HG03196 (cell line): ENCODE measurements at regions not wholly inside any gene's neighbourhood (a gene's known extent, or its start where the extent isn't known, plus 50 kb on each side); places are given as distances from the start of the nearest gene placed in this dataset.

Experiments used
- ATAC-seq: cut with Tn5 transposase; IDR thresholded peaks from one replicate; pipeline ENCODE4 v1.9.1; 2021; ENCODE audit not compliant: unreplicated experiment

DNA sequence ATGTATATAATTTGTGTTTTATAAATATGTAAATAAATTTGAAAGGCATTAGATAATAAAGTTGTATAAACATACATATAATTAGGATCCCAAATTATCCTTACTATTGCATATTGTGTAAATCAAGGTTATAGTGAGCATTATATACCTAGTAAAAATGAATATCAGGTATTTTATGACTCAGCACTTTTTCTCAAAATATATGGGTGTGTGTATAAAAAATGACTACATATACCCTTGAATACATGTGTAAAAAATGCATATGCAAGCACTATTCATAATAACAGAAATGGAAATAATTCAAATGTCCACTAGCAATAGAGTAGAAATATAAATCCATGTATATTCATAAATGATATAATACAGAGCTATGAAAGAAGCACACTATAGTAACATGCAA is 870.9 kb upstream of the CNTNAP5 start:
- no peak for ATAC-seq

DNA sequence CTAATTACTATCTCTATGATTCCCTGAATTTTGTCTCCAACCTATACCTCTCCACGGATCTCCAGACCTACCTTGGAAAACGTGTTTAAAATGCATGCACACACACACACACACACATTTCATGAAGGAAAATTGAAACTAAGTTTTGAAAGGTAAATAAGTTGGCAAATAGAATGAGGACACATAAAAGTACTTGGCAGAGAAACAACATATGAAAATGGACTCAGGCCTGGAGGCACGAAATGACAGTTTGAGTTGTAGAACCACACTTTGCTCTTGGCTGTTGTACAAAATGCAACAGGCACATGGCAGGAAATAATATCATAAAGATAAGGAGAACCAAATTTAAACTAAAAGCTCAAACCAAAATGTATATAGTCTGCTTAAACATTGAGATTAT is 868.1 kb upstream of the CNTNAP5 start:
- ATAC-seq = no peak

DNA sequence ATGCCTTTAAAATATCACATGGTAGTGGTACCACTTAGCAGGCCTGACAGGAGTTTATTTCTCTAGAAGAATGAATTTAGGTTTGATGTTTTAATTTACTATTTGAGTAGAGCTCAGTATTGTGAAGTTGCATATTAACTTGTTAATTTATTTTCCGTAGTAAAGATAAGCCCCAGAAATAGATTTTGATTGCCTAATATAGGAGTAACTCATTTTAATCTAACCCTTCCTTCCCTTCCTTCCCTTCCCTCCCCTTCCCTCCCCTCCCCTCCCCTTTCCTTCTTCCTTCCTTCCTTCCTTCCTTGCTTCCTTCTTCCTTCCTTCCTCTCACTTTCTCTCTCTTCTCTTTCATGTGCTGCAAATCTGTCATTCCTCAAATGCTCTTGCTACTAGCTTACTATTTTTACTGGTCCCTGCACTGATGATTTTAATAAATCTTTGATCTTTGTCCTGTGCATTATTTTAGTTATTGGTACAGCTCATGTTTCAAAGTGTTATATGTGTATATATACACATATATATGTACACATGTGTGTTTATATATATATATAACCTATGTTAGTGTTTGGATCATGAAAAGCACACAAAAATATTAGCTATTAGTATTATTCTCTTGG is 862.6 kb upstream of the CNTNAP5 start:
- ATAC-seq = no peak

DNA sequence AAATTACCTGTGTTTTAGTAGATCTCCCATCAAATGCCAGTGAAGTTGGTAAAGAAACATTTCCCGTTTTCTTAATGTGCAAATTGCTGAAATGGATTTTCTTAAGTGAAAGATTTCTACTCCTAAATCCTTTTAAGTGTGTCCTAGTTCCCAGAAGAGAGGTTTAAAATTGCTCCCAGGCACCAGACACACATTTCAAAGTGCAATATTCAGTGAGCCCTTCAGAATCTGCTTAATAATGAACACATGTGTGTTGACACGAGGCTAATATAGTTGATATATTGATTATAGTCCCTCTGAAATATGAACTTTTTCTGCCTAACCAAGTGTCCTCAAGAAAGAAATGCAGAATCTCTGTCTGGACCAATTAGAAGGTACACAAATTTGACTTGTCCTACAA is 861.7 kb upstream of the CNTNAP5 start:
- ATAC-seq = no peak

DNA sequence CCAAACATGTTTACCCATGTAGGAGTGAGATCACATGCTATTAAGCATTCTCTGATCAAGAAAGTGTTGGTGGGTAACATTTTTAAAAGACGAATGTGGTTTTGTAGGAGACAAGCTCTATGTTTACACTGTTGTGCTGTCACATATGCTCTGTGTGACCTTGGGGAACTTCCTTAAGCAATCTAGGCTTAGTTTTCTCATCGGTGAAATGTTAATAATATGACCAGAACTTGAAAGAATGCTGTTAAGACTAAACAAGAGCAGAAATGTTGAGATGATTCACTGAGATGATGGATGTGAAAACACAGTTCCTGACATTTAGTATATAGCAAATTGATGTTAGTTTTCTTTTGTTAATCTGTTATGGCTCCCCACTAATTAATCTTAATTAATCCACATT is 860.9 kb upstream of the CNTNAP5 start:
- ATAC-seq = no peak

DNA sequence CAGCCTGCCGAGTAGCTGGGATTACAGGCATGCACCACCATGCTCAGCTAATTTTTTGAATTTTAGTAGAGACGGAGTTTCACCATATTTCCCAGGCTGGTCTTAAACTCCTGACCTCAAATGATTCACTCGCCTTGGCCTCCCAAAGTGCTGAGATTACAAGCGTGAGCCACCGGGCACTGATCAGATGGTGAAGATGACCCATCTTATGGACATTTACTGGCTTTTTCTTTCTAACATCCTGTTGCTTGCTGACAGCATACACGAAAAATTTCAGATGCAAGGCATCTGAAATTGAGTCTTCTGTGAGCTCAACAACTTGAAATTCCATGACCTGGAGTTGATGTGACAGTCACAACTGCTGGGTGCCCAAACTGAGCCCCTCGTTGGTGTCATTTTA is 859.5 kb upstream of the CNTNAP5 start:
- no peak for ATAC-seq

DNA sequence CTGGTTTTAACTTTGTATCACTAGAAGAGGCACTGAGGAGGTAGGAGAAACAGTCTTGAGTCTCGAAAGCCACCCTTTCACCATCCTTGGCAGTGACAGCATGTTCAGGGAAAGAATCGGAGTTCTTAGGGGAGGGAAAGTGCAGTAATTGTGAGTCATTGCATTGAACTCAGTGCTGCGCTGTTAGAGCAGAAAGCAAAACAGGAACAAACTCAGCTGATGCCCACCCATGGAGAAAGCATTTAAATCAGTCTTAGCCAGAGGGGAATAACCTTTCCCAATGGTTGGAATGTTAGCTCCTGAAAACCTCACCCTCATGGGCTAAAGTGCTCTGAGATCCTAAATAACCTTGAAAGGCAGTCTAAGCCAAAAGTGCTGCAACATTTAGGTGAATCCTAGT is 845.6 kb upstream of the CNTNAP5 start:
- ATAC-seq = no peak

DNA sequence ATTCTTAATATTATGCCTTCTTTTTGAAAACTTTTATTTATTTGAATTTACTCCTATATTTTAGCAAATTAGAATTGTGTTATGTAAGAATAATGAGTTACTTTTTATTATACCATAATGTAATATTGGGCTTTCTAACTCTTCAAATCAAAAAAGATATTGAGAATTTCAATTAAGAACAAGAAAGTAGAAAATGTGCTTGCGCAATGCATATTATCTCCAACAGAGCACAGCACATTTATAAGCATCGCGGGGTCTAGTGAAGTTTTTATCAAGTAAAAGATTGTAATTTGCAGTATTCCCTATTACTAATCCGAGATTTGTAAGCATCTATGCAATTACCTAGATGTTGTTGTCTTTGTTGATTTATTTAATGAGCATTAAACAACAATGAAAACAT is 829.1 kb upstream of the CNTNAP5 start:
- no peak for ATAC-seq

DNA sequence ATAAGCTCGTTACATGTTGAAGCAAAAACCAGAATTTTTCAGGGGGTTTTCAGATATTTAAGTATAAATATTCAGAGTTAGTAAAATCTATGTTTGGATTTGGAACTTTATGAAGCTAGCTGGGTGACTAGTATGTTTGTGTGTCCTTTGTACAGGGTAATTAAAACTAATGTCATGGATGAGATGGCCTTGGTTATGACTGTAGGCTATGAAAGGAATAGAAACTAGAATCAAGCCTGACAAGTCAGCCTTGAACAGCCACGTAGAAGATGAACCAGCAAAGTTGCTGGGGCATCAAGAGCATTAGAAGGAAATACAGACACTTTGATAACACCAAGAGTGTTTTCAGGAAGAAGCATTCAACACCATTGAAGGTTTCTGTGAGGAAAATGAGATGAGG is 825.1 kb upstream of the CNTNAP5 start:
- no peak for ATAC-seq

DNA sequence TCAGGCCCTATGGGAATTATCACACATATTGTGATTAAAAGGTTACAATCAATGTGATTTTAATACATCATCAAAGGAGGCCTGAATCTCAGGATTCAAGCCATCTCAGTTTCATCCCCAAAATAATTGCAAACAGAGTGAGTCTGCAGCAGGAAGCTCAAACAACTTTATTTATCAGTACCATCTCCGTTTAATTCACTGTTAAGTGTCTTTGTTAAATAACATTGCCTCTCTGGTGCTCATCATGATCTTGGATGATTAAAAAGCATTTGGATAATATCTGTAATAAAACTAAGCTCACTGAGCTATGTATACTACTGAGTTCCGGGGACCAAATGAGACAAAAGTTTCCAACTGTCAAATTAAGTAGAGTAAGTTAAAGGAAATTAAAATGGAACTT is 817.8 kb upstream of the CNTNAP5 start:
- ATAC-seq = no peak

DNA sequence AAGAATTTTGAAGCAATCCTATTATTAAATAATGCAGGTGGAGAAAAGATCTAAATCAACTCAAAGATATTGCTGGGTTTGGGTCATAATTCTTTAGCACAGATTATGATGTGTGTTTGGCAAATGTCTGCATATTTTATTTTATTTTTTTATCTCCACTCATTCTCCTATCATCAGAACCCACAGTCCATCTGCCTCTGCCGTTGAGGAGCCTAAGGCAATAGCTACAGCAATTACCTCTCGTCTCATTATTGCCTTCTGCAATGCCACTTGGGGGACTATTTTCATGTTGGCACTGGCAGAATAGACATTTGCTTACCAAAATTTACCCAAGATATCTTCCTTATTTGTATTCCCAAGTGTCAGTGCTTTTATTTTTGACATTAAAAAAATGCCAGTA is 815.9 kb upstream of the CNTNAP5 start:
- no peak for ATAC-seq

DNA sequence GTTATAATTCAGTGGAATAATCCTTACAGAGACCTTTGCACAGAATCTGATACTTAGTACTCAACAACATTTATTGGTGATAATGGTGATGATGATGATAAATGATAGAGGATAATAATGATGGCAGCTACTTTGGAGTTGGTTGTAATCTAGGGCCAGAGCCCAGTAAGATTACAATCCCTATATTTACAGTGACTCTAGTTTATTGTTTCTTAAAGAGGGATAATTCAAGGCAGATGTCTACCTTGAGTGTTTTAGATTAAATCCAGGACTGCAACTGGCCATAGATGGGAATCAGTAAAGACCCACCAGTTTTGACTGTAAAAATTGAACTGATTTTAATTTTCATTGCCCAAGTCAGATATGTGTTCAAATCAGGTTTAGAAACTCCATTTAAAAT is 813.9 kb upstream of the CNTNAP5 start:
- no peak for ATAC-seq

DNA sequence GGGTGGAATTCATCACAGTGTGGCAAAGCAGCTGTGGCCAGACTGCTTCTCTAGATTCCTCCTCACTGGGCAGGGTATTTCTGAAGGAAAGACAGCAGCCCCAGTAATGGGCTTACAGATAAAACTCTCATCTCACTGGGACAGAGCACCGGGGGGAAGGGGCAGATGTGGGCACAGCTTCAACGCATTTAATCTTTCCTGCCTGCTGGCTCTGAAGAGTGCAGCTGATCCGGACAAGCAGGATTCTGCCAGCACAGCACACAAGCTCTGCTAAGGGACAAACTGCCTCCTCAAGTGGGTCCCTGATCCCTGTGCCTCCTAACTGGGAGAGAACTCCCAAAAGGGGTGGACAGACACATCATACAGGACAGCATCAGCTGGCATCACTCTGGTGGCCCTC is 779.9 kb upstream of the CNTNAP5 start:
- ATAC-seq = no peak

DNA sequence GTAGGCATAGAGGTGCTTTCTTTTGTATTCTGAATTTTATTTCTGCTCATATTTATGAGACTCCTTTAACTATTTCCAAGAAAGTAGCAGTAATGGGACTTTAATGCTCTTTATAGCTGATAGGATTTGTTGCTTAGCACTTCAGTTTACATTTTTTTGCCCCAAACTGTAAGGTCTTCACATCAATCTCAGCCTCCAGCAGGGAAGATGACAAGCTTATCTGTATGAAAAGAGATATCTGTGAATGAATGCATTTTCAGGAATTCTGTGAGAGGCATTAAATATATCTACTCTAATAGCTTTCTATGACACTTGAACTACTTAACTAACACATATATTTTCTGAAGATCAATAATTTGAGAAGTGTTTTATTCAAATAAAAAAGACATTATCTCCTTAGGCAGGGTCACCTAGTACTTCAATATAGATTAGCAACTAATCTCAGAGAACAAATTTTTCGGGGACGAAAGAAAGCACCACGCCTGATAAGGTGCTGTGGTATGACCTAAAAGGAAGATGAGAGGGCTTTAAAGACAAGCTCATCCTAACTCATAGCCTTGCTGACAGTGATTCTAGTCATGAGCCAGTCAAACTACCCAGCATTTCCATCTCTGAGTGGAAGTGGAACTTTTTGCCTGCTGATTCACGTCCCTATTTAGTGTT is 766.1 kb upstream of the CNTNAP5 start:
- no peak for ATAC-seq

DNA sequence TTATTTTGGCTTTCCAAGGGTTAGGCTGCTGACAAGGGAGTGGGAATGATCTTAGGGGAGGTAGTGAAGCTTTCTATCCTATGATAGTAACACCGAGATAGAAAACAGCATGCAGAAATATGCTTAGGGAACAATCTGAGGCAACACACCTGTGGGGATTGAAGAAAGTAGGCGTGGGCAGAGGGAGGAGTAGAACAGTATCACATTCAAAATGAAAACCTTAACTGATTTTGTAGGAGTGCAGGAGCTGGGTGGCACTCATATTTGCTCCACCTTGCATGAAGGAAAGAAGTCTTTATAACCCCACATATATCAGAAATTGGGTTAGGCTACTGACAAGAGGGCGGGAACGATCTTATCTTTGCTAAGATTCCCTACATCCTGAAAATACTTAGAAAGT is 762.2 kb upstream of the CNTNAP5 start:
- ATAC-seq = no peak

DNA sequence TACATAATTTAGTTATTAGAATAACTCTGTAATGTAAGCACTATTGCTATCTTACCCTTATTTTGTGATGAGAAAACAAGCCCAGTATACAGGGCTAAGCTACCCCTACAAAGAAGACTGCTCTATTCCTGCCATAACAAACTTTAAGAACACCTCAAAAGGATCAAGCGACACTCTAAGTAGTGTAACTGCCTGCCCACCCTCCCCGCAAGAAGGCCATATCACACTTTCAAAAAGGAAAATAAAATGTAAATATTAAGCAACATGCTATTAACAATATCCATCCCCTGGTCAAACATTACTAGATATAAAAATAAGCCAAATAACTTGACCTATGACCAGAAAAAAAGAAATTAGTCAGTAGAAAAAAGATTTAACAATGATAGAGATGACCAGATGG is 741.7 kb upstream of the CNTNAP5 start:
- no peak for ATAC-seq

DNA sequence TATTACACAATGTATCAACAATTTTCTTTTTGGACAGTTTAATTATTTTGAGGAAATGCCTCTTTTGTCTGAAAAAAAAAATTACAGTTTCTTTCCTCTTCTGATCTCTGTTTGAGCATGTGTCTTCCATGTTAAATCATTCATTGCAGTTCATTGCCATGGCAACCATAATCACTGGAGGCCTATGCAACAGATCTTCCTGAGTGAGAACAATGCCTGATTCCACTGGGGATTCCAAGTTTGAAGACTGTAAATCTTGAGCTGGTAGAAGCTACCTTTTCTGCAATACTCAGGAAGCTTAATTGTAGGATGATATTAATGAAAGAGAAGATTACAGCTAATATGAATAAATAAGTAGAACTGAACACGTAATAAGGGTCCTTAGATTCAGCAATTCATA is 721.4 kb upstream of the CNTNAP5 start:
- ATAC-seq = no peak
